MM.1S (cell line): ENCODE measurements at regions not wholly inside any gene's neighbourhood (a gene's known extent, or its start where the extent isn't known, plus 50 kb on each side); places are given as distances from the start of the nearest gene placed in this dataset.

Source experiments
- DNase-seq: peaks from one replicate; pipeline ENCODE4 v3.0.0-alpha.2; 2015
- H2AFZ ChIP-seq: fragments of 300-600 bp; sonication (generic); 2 replicates; pipeline ENCODE4 v1.6.0; 2016; ENCODE audit warnings: antibody characterized with exemption, low read length
- H3F3A ChIP-seq: fragments of 300-600 bp; sonication (generic); 2 replicates; pipeline ENCODE4 v1.6.1; 2016; ENCODE audit warnings: mild to moderate bottlenecking, antibody characterized with exemption, low read length, moderate library complexity, mixed read lengths; ENCODE audit not compliant: insufficient read depth
- H3K27ac ChIP-seq: fragments of 300-600 bp; sonication (generic); 2 replicates; pipeline ENCODE4 v1.5.1; 2016; ENCODE audit warnings: mild to moderate bottlenecking, low read length
- H3K27me3 ChIP-seq: fragments of 300-600 bp; sonication (generic); replicated peaks from 2 replicates; pipeline ENCODE4 v1.6.0; 2016; ENCODE audit warnings: low read length; ENCODE audit not compliant: insufficient read depth
- H3K36me3 ChIP-seq: fragments of 300-600 bp; sonication (generic); replicated peaks from 2 replicates; pipeline ENCODE4 v1.6.1; 2016; ENCODE audit warnings: mild to moderate bottlenecking, low read length, mixed read lengths; ENCODE audit not compliant: insufficient read depth
- H3K4me1 ChIP-seq: fragments of 300-600 bp; sonication (generic); 2 replicates; pipeline ENCODE4 v1.6.1; 2016; ENCODE audit warnings: low read length, mixed read lengths
- H3K4me2 ChIP-seq: fragments of 300-600 bp; sonication (generic); 2 replicates; pipeline ENCODE4 v1.6.0; 2016; ENCODE audit warnings: low read depth, low read length
- H3K4me3 ChIP-seq: fragments of 300-600 bp; sonication (generic); 2 replicates; pipeline ENCODE4 v1.5.1; 2016; ENCODE audit warnings: low read length, mixed read lengths
- H3K79me2 ChIP-seq: fragments of 300-600 bp; sonication (generic); 2 replicates; pipeline ENCODE4 v1.6.1; 2016; ENCODE audit warnings: mixed run types, low read length, mixed read lengths
- H3K9ac ChIP-seq: fragments of 300-600 bp; sonication (generic); 2 replicates; pipeline ENCODE4 v1.6.1; 2016; ENCODE audit warnings: low read length, mixed read lengths
- H3K9me2 ChIP-seq: fragments of 300-600 bp; sonication (generic); replicated peaks from 2 replicates; pipeline ENCODE4 v1.6.1; 2016; ENCODE audit warnings: mild to moderate bottlenecking, low read length, mixed read lengths; ENCODE audit not compliant: insufficient read depth
- H3K9me3 ChIP-seq: fragments of 300-600 bp; sonication (generic); replicated peaks from 2 replicates; pipeline ENCODE4 v1.6.1; 2016; ENCODE audit warnings: mild to moderate bottlenecking, low read length, mixed read lengths; ENCODE audit not compliant: insufficient read depth
- H4K20me1 ChIP-seq: fragments of 300-600 bp; sonication (generic); 2 replicates; pipeline ENCODE4 v1.6.1; 2016; ENCODE audit warnings: mild to moderate bottlenecking, low read length, moderate library complexity, mixed read lengths; ENCODE audit not compliant: insufficient read depth
- EZH2 ChIP-seq: fragments of 300-600 bp; sonication (generic); optimal IDR thresholded peaks from 2 replicates; pipeline ENCODE3; 2017; ENCODE audit warnings: low read depth, mild to moderate bottlenecking, antibody characterized with exemption, low read length, mixed read lengths
- EZH2phosphoT487 ChIP-seq: fragments of 300-600 bp; sonication (generic); IDR thresholded peaks from 2 replicates; pipeline ENCODE4 v1.6.1; 2018; ENCODE audit warnings: antibody characterized with exemption, low read length
- TF ChIP-seq, protein P1 (sequence below): fragments of 300-600 bp; sonication (generic); IDR thresholded peaks from 2 replicates; pipeline ENCODE4 v1.5.1; 2016; ENCODE audit warnings: antibody characterized with exemption, low read length, mixed read lengths

DNA sequence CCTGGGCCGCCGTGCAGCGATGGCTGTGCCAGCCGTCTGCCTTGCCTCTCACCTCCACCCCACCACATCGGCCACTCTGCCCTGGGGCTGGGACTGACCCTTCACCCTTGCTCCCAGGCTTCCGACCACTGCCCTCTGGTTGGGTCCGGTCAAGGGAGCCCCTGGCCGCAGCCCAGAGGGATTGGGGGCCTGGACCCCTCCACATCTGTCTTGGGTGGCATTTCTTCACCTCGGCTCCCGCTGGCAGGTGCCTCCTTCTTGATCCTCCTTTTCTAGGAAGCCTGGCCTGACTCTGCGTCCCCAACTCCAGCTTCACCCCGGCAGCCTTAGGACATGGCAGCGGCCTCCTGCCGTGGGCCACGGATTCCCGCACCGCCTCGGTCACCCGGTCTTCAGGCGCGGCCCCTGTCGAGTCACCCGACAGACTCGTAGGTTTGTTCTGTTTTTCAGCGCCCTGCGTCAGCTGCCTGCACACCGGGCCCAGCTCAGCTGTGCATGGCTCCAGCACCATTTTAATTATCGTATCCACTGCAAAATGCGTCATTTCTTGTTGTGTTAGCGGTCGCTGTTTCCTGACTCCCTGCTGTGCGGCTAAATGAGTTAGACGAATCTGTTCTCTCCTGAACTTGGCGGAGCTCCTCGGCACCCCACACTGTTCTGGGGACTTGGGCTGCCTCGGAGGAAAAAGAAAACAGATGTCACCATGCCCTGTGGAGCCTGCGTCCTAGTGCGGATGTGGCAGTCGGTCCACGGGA is 124.0 kb downstream of the FAM53A start:
- Histone ChIP-seq H3K9me3 (no peaks in the 10 kb centered on the region), H4K20me1 (no peaks in the 10 kb centered on the region)
- DNase-seq: no peak

DNA sequence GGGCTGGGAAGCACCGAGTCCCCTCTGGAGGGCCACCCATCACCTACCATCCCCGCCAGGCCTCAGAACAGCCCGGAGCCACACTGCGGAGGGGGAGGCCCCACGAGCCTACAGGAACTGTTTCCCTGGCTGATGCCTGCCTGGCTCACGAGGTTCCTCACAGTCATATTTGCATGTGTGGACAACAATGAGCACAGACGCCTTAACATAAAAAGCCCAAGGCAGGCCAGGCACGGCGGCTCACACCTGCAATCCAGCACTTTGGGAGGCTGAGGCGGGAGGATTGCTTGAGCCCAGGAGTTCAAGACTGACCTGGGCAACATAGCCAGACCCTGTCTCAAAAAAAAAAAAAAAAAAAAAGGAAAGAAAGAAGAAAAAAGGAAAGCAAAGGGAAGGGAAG is 125.9 kb downstream of the FAM53A start:
- Histone ChIP-seq H4K20me1 (no peaks in the 10 kb centered on the region), H3K4me2 (no peak overlapping the region), H3K79me2 (no peaks in the 10 kb centered on the region), H3K9ac (no peak overlapping the region), H3K36me3 (no peaks in the 10 kb centered on the region), H3F3A (no peaks in the 10 kb centered on the region), H3K9me3 (no peaks in the 10 kb centered on the region), H2AFZ (no peak overlapping the region), H3K27ac (no peak overlapping the region), H3K4me1 (no peaks in the 10 kb centered on the region), H3K4me3 (no peak overlapping the region), H3K27me3 (peaks cover 6% of the 10 kb centered on the region; the same call in 1 of the 2 replicates), H3K9me2 (no peaks in the 10 kb centered on the region)
- no peak for TF ChIP-seq EZH2phosphoT487
- TF ChIP-seq, protein P1, sequence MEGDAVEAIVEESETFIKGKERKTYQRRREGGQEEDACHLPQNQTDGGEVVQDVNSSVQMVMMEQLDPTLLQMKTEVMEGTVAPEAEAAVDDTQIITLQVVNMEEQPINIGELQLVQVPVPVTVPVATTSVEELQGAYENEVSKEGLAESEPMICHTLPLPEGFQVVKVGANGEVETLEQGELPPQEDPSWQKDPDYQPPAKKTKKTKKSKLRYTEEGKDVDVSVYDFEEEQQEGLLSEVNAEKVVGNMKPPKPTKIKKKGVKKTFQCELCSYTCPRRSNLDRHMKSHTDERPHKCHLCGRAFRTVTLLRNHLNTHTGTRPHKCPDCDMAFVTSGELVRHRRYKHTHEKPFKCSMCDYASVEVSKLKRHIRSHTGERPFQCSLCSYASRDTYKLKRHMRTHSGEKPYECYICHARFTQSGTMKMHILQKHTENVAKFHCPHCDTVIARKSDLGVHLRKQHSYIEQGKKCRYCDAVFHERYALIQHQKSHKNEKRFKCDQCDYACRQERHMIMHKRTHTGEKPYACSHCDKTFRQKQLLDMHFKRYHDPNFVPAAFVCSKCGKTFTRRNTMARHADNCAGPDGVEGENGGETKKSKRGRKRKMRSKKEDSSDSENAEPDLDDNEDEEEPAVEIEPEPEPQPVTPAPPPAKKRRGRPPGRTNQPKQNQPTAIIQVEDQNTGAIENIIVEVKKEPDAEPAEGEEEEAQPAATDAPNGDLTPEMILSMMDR: no peak
- TF ChIP-seq EZH2: no peak
- no peak for DNase-seq

More for the DNA sequence above, 124.0 kb downstream of the FAM53A start:
- Histone ChIP-seq H3K4me3 (no peak overlapping the region), H3K9ac (no peak overlapping the region), H3K4me1 (no peaks in the 10 kb centered on the region), H3F3A (no peaks in the 10 kb centered on the region), H3K79me2 (no peaks in the 10 kb centered on the region), H3K4me2 (no peak overlapping the region), H3K36me3 (no peaks in the 10 kb centered on the region), H2AFZ (no peak overlapping the region), H3K9me2 (no peaks in the 10 kb centered on the region), H3K27me3 (peaks cover 6% of the 10 kb centered on the region; the same call in 1 of the 2 replicates), H3K27ac (no peak overlapping the region)
- TF ChIP-seq, protein P1: no peak
- TF ChIP-seq EZH2phosphoT487 (no peak), EZH2 (no peak)

DNA sequence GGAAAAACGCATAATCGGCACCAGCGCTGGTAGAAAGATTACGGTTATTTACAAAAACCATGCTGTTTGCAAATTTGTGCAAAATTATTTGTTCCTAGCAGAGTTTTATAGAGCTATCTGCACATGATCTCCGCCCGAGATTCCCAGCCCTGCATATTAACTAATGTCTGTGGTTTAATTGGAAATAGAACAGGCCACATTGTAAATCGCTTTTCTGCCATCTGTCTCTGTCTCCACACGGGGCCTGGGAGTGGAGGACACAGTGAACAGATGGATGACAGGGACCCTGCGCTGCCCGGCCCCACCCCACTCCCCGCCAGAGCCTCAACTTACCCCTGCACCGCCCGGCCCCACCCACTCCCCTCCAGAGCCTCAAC is 126.9 kb downstream of the FAM53A start:
- Histone ChIP-seq H3K36me3 (no peaks in the 10 kb centered on the region), H3K27ac (no peak overlapping the region), H3K79me2 (no peaks in the 10 kb centered on the region), H4K20me1 (no peaks in the 10 kb centered on the region), H3K27me3 (peaks cover 6% of the 10 kb centered on the region; the same call in 1 of the 2 replicates), H3K9ac (no peak overlapping the region), H3K9me2 (no peaks in the 10 kb centered on the region), H3K9me3 (no peaks in the 10 kb centered on the region), H3K4me3 (no peak overlapping the region), H3F3A (no peaks in the 10 kb centered on the region), H2AFZ (no peak overlapping the region), H3K4me1 (no peaks in the 10 kb centered on the region), H3K4me2 (no peak overlapping the region)
- DNase-seq: no peak
- TF ChIP-seq, protein P1: no peak
- TF ChIP-seq EZH2phosphoT487: no peak
- TF ChIP-seq EZH2: no peak
